Glutamatergic neuron (in vitro differentiated cells): ENCODE measurements at regions not wholly inside any gene's neighbourhood (a gene's known extent, or its start where the extent isn't known, plus 50 kb on each side); places are given as distances from the start of the nearest gene placed in this dataset.

ENCODE experiments used
- DNase-seq: peaks from one replicate; pipeline ENCODE4 v3.0.0; 2022
- H3K27ac Mint-ChIP-seq: one replicate; pipeline ENCODE4 v1.8.0; 2020; ENCODE audit warnings: mild to moderate bottlenecking, mixed read lengths, inconsistent platforms; ENCODE audit not compliant: unreplicated experiment
- H3K27me3 Mint-ChIP-seq: one replicate; pipeline ENCODE4 v1.8.0; 2020; ENCODE audit warnings: mild to moderate bottlenecking, moderate library complexity, mixed read lengths, inconsistent platforms; ENCODE audit not compliant: unreplicated experiment
- H3K36me3 Mint-ChIP-seq: one replicate; pipeline ENCODE4 v1.8.0; 2020; ENCODE audit warnings: mild to moderate bottlenecking, mixed read lengths, inconsistent platforms; ENCODE audit not compliant: unreplicated experiment
- H3K4me1 Mint-ChIP-seq: one replicate; pipeline ENCODE4 v1.8.0; 2020; ENCODE audit warnings: mild to moderate bottlenecking, low read depth, mixed read lengths, inconsistent platforms; ENCODE audit not compliant: unreplicated experiment
- H3K4me3 Mint-ChIP-seq: one replicate; pipeline ENCODE4 v1.8.0; 2020; ENCODE audit warnings: mild to moderate bottlenecking, mixed read lengths, inconsistent platforms; ENCODE audit not compliant: unreplicated experiment
- H3K9me3 Mint-ChIP-seq: one replicate; pipeline ENCODE4 v1.8.0; 2020; ENCODE audit warnings: mild to moderate bottlenecking, moderate library complexity, mixed read lengths, inconsistent platforms; ENCODE audit not compliant: unreplicated experiment
- CTCF ChIP-seq: fragments of 200-600 bp; sonication (generic); IDR thresholded peaks from one replicate; pipeline ENCODE4 v1.5.0; 2021; ENCODE audit not compliant: partially characterized antibody, unreplicated experiment

DNA sequence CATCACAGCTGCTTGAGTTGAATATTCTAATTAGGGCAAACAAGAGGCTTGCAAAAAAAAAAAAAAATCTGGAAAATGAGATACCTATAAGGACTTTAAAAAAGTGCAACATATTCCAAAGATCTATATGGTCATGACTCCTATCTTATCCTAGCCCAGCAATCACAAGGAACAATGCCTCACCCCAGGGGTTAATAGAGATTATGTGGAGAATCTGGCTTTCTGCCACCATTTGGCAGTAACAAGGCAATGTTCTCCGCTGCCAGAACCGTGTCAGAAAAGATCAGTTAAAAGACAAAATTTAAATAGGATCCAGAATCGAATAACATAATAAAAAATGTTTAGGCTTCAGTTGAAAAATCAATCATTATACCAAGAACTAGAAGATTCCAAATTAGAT, 1643.2 kb upstream of the PRR20A start:
- no peaks in the 10 kb centered on the region for H3K36me3 Mint-ChIP-seq
- no peak overlapping the region for H3K4me3 Mint-ChIP-seq
- H3K4me1 Mint-ChIP-seq, result no peaks in the 10 kb centered on the region
- H3K9me3 Mint-ChIP-seq, result no peaks in the 10 kb centered on the region
- no peaks in the 10 kb centered on the region for H3K27me3 Mint-ChIP-seq
- H3K27ac Mint-ChIP-seq, result no peak overlapping the region
- DNase-seq, result no peak
- no peak for TF ChIP-seq CTCF

DNA sequence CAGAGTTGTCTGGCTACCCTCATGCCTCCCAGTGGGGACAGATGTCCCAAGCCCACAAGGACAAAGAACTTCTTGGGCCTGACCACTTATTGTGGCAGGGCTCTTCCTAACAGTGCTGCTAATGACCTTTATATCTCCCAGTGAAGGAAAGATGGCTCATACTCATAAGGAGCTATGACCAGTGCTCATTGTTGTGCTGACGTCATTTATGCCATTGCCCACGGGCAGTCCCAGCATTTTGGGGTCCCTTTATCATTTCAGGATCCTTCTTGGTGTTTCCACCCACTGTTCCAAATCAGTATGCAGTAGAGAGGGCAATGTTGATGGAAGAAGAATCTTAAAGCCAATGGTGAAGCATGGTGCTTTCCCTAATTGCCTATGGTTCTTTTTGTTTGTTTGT, 1640.0 kb upstream of the PRR20A start:
- Mint-ChIP-seq H3K4me3 (no peak overlapping the region), H3K4me1 (no peaks in the 10 kb centered on the region), H3K36me3 (no peaks in the 10 kb centered on the region), H3K27ac (no peak overlapping the region), H3K27me3 (peaks cover 2% of the 10 kb centered on the region), H3K9me3 (no peaks in the 10 kb centered on the region)
- TF ChIP-seq CTCF, result no peak
- no peak for DNase-seq

GRCh38 chr13:55516610-55517009, 1624.1 kb upstream of the PRR20A start:
- Mint-ChIP-seq H3K4me1 (no peaks in the 10 kb centered on the region), H3K27ac (no peak overlapping the region), H3K9me3 (peaks cover 2% of the 10 kb centered on the region), H3K4me3 (no peak overlapping the region), H3K27me3 (no peaks in the 10 kb centered on the region), H3K36me3 (peaks cover 5% of the 10 kb centered on the region)
- no peak for TF ChIP-seq CTCF
- no peak for DNase-seq

- no peak overlapping the region for H3K27ac Mint-ChIP-seq
- peaks cover 2% of the 10 kb centered on the region for H3K9me3 Mint-ChIP-seq
- peak; percentile 29 for TF ChIP-seq CTCF
- H3K4me3 Mint-ChIP-seq, result no peak overlapping the region
- no peaks in the 10 kb centered on the region for H3K27me3 Mint-ChIP-seq
- no peak for DNase-seq
- peaks cover 5% of the 10 kb centered on the region for H3K36me3 Mint-ChIP-seq
- no peaks in the 10 kb centered on the region for H3K4me1 Mint-ChIP-seq
Measured at GRCh38 chr13:55517312-55517711, 1623.4 kb upstream of the PRR20A start.

GRCh38 chr13:55528434-55528833, 1612.3 kb upstream of the PRR20A start:
- H3K27me3 Mint-ChIP-seq, result no peaks in the 10 kb centered on the region
- no peaks in the 10 kb centered on the region for H3K36me3 Mint-ChIP-seq
- no peak for DNase-seq
- no peak overlapping the region for H3K4me3 Mint-ChIP-seq
- H3K4me1 Mint-ChIP-seq, result peaks cover 2% of the 10 kb centered on the region
- no peak overlapping the region for H3K27ac Mint-ChIP-seq
- no peak for TF ChIP-seq CTCF
- H3K9me3 Mint-ChIP-seq, result peaks cover 4% of the 10 kb centered on the region
